ENCODE measurements at regions not wholly inside any gene's neighbourhood (a gene's known extent, or its start where the extent isn't known, plus 50 kb on each side); places are given as distances from the start of the nearest gene placed in this dataset.
"Not testable (repeated sequence)": the region's sequence is repeated elsewhere in the genome, so short reads cannot be mapped to it uniquely, and the experiment has no call there.

DNA sequence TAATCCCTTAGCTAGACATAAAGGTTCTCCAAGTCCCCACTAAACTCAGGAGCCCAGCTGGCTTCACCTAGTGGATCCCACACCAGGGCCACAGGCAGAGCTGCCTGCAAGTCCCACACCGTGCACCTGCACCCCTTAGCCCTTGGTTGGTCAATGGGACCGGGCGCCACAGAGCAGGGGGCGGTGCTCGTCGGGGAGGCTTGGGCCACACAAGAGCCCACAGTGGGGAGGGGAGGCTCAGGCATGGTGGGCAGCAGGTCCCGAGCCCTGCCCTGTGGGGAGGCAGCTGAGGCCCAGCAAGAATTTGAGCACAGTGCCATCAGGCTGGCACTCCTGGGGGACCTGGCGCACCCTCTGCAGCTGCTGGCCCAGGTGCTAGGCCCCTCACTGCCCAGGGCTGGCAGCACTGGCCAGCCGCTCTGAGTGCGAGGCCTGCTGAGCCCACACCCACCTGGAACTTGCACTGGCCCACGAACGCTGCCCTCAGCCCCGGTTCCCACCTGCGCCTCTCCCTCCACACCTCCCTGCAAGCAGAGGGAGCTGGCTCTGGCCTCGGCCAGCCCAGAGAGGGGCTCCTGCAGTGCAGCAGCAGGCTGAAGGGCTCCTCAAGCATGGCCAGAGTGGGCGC is 101.7 kb upstream of the PGR start:
- ATAC-seq; CTCF ChIA-PET; POLR2A ChIA-PET; H3K27me3 Mint-ChIP-seq; H3K4me3 Mint-ChIP-seq; H3K27me3 ChIP-seq (ENCODE audit: control insufficient read depth in 2 of 2, insufficient read depth in 2 of 2, low read length in 2 of 2); H3K4me1 ChIP-seq (ENCODE audit: control insufficient read depth in 2 of 2, insufficient read depth in 2 of 2, low read length in 2 of 2); H3K4me1 Mint-ChIP-seq; H3K4me3 ChIP-seq (ENCODE audit: low read length); H3K27ac Mint-ChIP-seq; H3K36me3 ChIP-seq (ENCODE audit: control insufficient read depth in 2 of 3, insufficient read depth in 3 of 3, low read length in 3 of 3); DNase-seq; intact Hi-C loops (cut with micrococcal nuclease); H3K9me3 ChIP-seq (ENCODE audit: control insufficient read depth in 2 of 3, low read length in 3 of 3); H3K27ac ChIP-seq (ENCODE audit: low read depth, low read length); H3K36me3 Mint-ChIP-seq: not testable (repeated sequence)
- peaks cover 9 to 35% (median 18%) of the 10 kb centered on the region in 11 donors for H3K9me3 Mint-ChIP-seq

DNA sequence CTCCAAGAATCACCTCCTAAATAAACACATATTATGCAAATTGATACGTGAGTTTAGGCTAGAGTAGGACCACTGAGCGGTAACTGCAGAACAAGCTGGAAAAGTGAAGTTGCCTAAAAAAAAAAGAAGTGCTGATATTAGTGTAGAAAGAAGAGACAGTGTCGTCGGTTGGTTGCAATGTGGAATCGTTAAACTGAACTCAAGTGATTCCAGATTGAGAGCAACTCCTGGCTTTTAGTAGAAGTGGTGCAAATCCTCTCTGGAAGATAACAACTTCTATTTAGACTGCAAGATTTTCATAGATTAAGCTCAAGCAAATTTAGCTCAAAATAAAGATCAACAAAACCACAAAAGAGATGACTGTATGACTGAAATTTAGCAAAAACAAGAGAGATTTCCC is 97.0 kb upstream of the PGR start:
- no peak for ATAC-seq
- Histone ChIP-seq H3K27me3 (ENCODE audit: control insufficient read depth in 2 of 2, insufficient read depth in 2 of 2, low read length in 2 of 2) (no peaks in the 10 kb centered on the region), H3K4me1 (ENCODE audit: control insufficient read depth in 2 of 2, insufficient read depth in 2 of 2, low read length in 2 of 2) (no peaks in the 10 kb centered on the region), H3K36me3 (ENCODE audit: control insufficient read depth in 2 of 3, insufficient read depth in 3 of 3, low read length in 3 of 3) (no peaks in the 10 kb centered on the region), H3K9me3 (ENCODE audit: control insufficient read depth in 2 of 3, low read length in 3 of 3) (peaks cover 0 to 15% (median 0%) of the 10 kb centered on the region in 3 experiments), H3K27ac (ENCODE audit: low read depth, low read length) (no peak overlapping the region), H3K4me3 (ENCODE audit: low read length) (no peak overlapping the region)
- Mint-ChIP-seq H3K36me3 (peaks cover 0 to 5% (median 0%) of the 10 kb centered on the region in 5 donors), H3K27me3 (no peaks in the 10 kb centered on the region), H3K4me1 (no peaks in the 10 kb centered on the region), H3K9me3 (peaks cover 17 to 58% (median 25%) of the 10 kb centered on the region in 11 donors), H3K27ac (no peak overlapping the region), H3K4me3 (no peak overlapping the region)
- intact Hi-C loops (cut with micrococcal nuclease), result no loop called here
- ChIA-PET CTCF (no interaction called here), POLR2A (no interaction called here)
- no peak for DNase-seq

DNA sequence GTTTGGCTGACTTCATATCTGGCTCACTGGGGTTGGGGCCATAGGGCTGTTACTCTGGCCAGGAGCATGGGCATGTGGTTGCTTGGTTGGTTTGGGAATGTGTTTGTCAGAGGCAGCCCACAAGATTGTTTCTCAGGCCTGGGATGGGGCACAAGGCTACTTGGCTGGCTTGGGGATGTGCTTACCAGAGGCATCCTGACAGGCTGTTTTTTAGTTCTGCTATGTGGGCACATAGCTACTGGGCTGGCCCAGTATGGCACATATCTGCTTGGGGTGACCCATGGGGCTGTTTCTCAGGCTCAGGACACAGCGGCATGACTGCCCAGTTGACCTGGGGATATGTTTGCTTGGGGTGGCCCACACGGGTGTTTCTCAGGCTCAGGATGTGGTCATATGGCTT is 94.6 kb upstream of the PGR start:
- Histone ChIP-seq H3K36me3 (ENCODE audit: control insufficient read depth in 2 of 3, insufficient read depth in 3 of 3, low read length in 3 of 3) (no peaks in the 10 kb centered on the region), H3K4me3 (ENCODE audit: low read length) (no peak overlapping the region), H3K27me3 (ENCODE audit: control insufficient read depth in 2 of 2, insufficient read depth in 2 of 2, low read length in 2 of 2) (no peaks in the 10 kb centered on the region), H3K9me3 (ENCODE audit: control insufficient read depth in 2 of 3, low read length in 3 of 3) (peaks cover 0 to 28% (median 0%) of the 10 kb centered on the region in 3 experiments), H3K27ac (ENCODE audit: low read depth, low read length) (no peak overlapping the region), H3K4me1 (ENCODE audit: control insufficient read depth in 2 of 2, insufficient read depth in 2 of 2, low read length in 2 of 2) (no peaks in the 10 kb centered on the region)
- intact Hi-C loops (cut with micrococcal nuclease), result no loop called here
- ATAC-seq (no peak), DNase-seq (no peak)
- POLR2A ChIA-PET, result no interaction called here
- CTCF ChIA-PET, result no interaction called here
- Mint-ChIP-seq H3K9me3 (peaks cover 12 to 71% (median 30%) of the 10 kb centered on the region in 11 donors), H3K27ac (no peak overlapping the region), H3K4me3 (no peak overlapping the region), H3K4me1 (no peaks in the 10 kb centered on the region), H3K27me3 (no peaks in the 10 kb centered on the region), H3K36me3 (peaks cover 0 to 12% (median 0%) of the 10 kb centered on the region in 5 donors)

DNA sequence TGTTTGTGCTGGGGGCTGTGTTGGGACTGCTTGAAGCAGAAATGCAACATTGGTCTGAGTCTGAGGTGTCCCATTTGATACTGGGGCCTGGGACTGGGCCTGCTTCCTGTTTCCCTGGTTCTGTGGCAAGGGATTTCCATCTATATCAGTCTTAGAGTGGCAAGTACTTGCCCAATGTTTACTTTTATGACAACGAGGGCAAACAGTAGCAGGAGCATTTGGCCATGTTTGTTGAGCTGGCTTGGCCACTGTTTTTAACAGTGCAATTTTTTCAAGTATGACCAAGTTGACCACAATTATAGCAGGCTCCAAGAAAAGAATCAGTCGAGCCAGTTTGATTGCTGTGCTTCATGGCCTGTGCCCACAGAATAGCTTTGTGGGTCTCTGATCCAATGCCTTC is 88.5 kb upstream of the PGR start:
- H3K27me3 Mint-ChIP-seq, POLR2A ChIA-PET: not testable (repeated sequence)
- H3K9me3 Mint-ChIP-seq, result peaks cover 13 to 65% (median 26%) of the 10 kb centered on the region in 11 donors

DNA sequence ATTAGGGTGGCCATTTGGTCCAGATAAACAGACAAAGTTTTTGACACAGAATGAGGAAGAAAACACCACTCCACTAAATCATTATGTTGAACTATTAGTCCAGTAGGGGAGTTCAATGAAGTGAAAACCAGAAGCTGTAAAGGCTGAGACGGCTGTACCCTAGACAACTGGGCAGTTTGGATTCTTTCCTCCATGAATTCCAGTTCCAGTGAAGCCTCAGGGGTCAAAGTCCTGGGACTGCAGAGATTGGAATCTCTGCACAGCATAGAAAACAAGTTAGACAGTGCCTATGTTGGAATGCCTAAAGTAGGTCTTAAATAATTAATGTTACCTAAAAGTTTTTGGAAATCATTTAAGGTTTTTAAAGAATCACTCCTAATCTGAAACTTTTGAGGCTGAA is 86.5 kb upstream of the PGR start:
- H3K27me3 ChIP-seq (ENCODE audit: control insufficient read depth in 2 of 2, insufficient read depth in 2 of 2, low read length in 2 of 2); H3K4me3 ChIP-seq (ENCODE audit: low read length); H3K4me3 Mint-ChIP-seq; ATAC-seq; intact Hi-C loops (cut with micrococcal nuclease); H3K27ac ChIP-seq (ENCODE audit: low read depth, low read length); CTCF ChIA-PET; H3K27me3 Mint-ChIP-seq; POLR2A ChIA-PET; DNase-seq; H3K4me1 ChIP-seq (ENCODE audit: control insufficient read depth in 2 of 2, insufficient read depth in 2 of 2, low read length in 2 of 2); H3K27ac Mint-ChIP-seq; H3K36me3 ChIP-seq (ENCODE audit: control insufficient read depth in 2 of 3, insufficient read depth in 3 of 3, low read length in 3 of 3); H3K4me1 Mint-ChIP-seq: not testable (repeated sequence)
- peaks cover 0 to 15% (median 0%) of the 10 kb centered on the region in 5 donors for H3K36me3 Mint-ChIP-seq
- H3K9me3 Mint-ChIP-seq, result peaks cover 20 to 66% (median 30%) of the 10 kb centered on the region in 11 donors
- peaks cover 0 to 23% (median 0%) of the 10 kb centered on the region in 3 experiments for H3K9me3 ChIP-seq (ENCODE audit: control insufficient read depth in 2 of 3, low read length in 3 of 3)

More for the DNA sequence above, 88.5 kb upstream of the PGR start:
- H3K4me3 ChIP-seq (ENCODE audit: low read length); intact Hi-C loops (cut with micrococcal nuclease); H3K4me1 ChIP-seq (ENCODE audit: control insufficient read depth in 2 of 2, insufficient read depth in 2 of 2, low read length in 2 of 2); H3K4me1 Mint-ChIP-seq; ATAC-seq; H3K36me3 ChIP-seq (ENCODE audit: control insufficient read depth in 2 of 3, insufficient read depth in 3 of 3, low read length in 3 of 3); CTCF ChIA-PET; DNase-seq; H3K27ac Mint-ChIP-seq; H3K27me3 ChIP-seq (ENCODE audit: control insufficient read depth in 2 of 2, insufficient read depth in 2 of 2, low read length in 2 of 2); H3K4me3 Mint-ChIP-seq; H3K27ac ChIP-seq (ENCODE audit: low read depth, low read length): not testable (repeated sequence)
- H3K9me3 ChIP-seq (ENCODE audit: control insufficient read depth in 2 of 3, low read length in 3 of 3), result peaks cover 0 to 15% (median 0%) of the 10 kb centered on the region in 3 experiments
- H3K36me3 Mint-ChIP-seq, result peaks cover 0 to 12% (median 0%) of the 10 kb centered on the region in 5 donors

- no peaks in the 10 kb centered on the region for H3K36me3 ChIP-seq (ENCODE audit: control insufficient read depth in 2 of 3, insufficient read depth in 3 of 3, low read length in 3 of 3)
- no peak for ATAC-seq
- no peaks in the 10 kb centered on the region for H3K4me1 Mint-ChIP-seq
- H3K27ac ChIP-seq (ENCODE audit: low read depth, low read length), result no peak overlapping the region
- intact Hi-C loops (cut with micrococcal nuclease), result no loop called here
- H3K4me1 ChIP-seq (ENCODE audit: control insufficient read depth in 2 of 2, insufficient read depth in 2 of 2, low read length in 2 of 2), result no peaks in the 10 kb centered on the region
- peaks cover 0 to 16% (median 0%) of the 10 kb centered on the region in 5 donors for H3K36me3 Mint-ChIP-seq
- POLR2A ChIA-PET, result no interaction called here
- H3K27me3 Mint-ChIP-seq, result peaks cover 0 to 2% (median 0%) of the 10 kb centered on the region in 5 donors
- peaks cover 18 to 64% (median 29%) of the 10 kb centered on the region in 11 donors for H3K9me3 Mint-ChIP-seq
- no peak overlapping the region for H3K4me3 Mint-ChIP-seq
- H3K27me3 ChIP-seq (ENCODE audit: control insufficient read depth in 2 of 2, insufficient read depth in 2 of 2, low read length in 2 of 2), result no peaks in the 10 kb centered on the region
- peaks cover 0 to 18% (median 0%) of the 10 kb centered on the region in 3 experiments for H3K9me3 ChIP-seq (ENCODE audit: control insufficient read depth in 2 of 3, low read length in 3 of 3)
- no peak for DNase-seq
- no peak overlapping the region for H3K27ac Mint-ChIP-seq
- no peak overlapping the region for H3K4me3 ChIP-seq (ENCODE audit: low read length)
- CTCF ChIA-PET, result interaction anchor here (0.6 kb wide), 1 partner anchor 54 kb away, joined by 3 read pairs; no protein-coding TSS in a partner anchor
Measured at GRCh38 chr11:101215069-101215468, 85.5 kb upstream of the PGR start.

DNA sequence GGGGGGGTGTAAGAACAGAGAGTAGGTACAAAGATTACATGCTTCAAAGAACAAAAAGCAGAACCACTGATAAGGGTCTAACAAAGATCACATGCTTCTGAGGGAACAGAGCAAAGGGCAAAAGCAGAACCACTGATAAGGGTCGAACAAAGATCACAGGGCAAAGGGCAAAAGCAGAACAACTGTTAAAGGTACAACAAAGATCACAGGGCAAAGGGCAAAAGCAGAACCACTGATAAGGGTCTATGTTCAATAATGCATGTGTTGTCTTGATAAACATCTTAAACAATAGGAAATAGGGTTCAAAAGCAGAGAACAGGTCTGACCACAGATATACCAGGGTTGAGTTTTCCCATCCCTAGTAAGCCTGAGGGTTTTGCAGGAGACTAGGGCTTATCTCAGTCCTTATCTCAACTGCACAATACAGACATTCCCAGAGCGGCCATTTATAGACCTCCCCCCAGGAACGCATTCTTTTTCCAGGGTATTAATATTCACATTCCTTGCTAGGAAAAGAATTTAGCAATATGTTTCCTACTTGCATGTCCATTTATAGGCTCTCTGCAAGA is 81.9 kb upstream of the PGR start:
- DNase-seq, result no peak
- CTCF ChIA-PET, result no interaction called here
- Histone ChIP-seq H3K4me3 (ENCODE audit: low read length) (no peak overlapping the region), H3K27me3 (ENCODE audit: control insufficient read depth in 2 of 2, insufficient read depth in 2 of 2, low read length in 2 of 2) (no peaks in the 10 kb centered on the region), H3K36me3 (ENCODE audit: control insufficient read depth in 2 of 3, insufficient read depth in 3 of 3, low read length in 3 of 3) (no peaks in the 10 kb centered on the region), H3K4me1 (ENCODE audit: control insufficient read depth in 2 of 2, insufficient read depth in 2 of 2, low read length in 2 of 2) (no peaks in the 10 kb centered on the region), H3K9me3 (ENCODE audit: control insufficient read depth in 2 of 3, low read length in 3 of 3) (peaks cover 0 to 7% (median 0%) of the 10 kb centered on the region in 3 experiments), H3K27ac (ENCODE audit: low read depth, low read length) (no peak overlapping the region)
- Mint-ChIP-seq H3K27me3 (peaks cover 0 to 3% (median 0%) of the 10 kb centered on the region in 5 donors), H3K36me3 (peaks cover 0 to 7% (median 0%) of the 10 kb centered on the region in 5 donors), H3K27ac (no peak overlapping the region), H3K4me3 (no peak overlapping the region), H3K4me1 (no peaks in the 10 kb centered on the region), H3K9me3 (peaks cover 9 to 50% (median 28%) of the 10 kb centered on the region in 11 donors)
- no peak for ATAC-seq
- POLR2A ChIA-PET, result no interaction called here
- intact Hi-C loops (cut with micrococcal nuclease), result no loop called here

All from naive thymus-derived CD4-positive, alpha-beta T cell (primary cell).